IMR-90 (cell line): ENCODE measurements at regions not wholly inside any gene's neighbourhood (a gene's known extent, or its start where the extent isn't known, plus 50 kb on each side); places are given as distances from the start of the nearest gene placed in this dataset.

Experiments used
- ATAC-seq: fragments of 200-7000 bp; cut with Tn5 transposase; 2 replicates; pipeline ENCODE4 v1.9.1; 2020; ENCODE audit warnings: low read depth, mild to moderate bottlenecking, moderate library complexity
- BruUV-seq: library from RNA; stranded (reverse); fragments of 400-500 nt; replicated peaks from 2 replicates; lab custom pipeline; 2021; lab: Mats Ljungman, UMichigan
- CTCF ChIA-PET: fragments of 300-600 bp; formaldehyde crosslinking; extraction: SDS; loops from one replicate; lab custom pipeline; 2021; ENCODE audit warnings: antibody characterized with exemption; lab: Yijun Ruan, JAX
- POLR2A ChIA-PET: fragments of 300-600 bp; sonication (Branson Sonifier 250); formaldehyde crosslinking; loops from one replicate; lab custom pipeline; 2022; ENCODE audit warnings: antibody characterized with exemption; ENCODE audit not compliant: unreplicated experiment; lab: Charles Lee
- DNase-seq: peaks from one replicate; pipeline ENCODE4 v3.0.0; 2013
- H2AFZ ChIP-seq: replicated peaks from 2 replicates; pipeline ENCODE3; 2013; ENCODE audit warnings: low read length, mild to moderate bottlenecking; ENCODE audit not compliant: poor library complexity
- H2AK5ac ChIP-seq: 2 replicates; pipeline ENCODE4 v1.6.1; 2013; ENCODE audit warnings: low read depth, low read length, inconsistent platforms
- H2AK9ac ChIP-seq: replicated peaks from 2 replicates; pipeline ENCODE3; 2013; ENCODE audit warnings: mild to moderate bottlenecking, low read depth, low read length, moderate library complexity; ENCODE audit not compliant: poor library complexity
- H2BK120ac ChIP-seq: 2 replicates; pipeline ENCODE4 v1.6.1; 2013; ENCODE audit warnings: low read depth, low read length, inconsistent platforms
- H2BK15ac ChIP-seq: 3 replicates; pipeline ENCODE4 v1.6.1; 2013; ENCODE audit warnings: low read depth, low read length, inconsistent platforms
- H2BK20ac ChIP-seq: 2 replicates; pipeline ENCODE4 v1.6.1; 2013; ENCODE audit warnings: low read depth, mild to moderate bottlenecking, inconsistent platforms, low read length, moderate library complexity
- H2BK5ac ChIP-seq: 2 replicates; pipeline ENCODE4 v1.6.1; 2013; ENCODE audit warnings: mild to moderate bottlenecking, low read depth, low read length, inconsistent platforms; ENCODE audit not compliant: poor library complexity, severe bottlenecking
- H3K14ac ChIP-seq: replicated peaks from 2 replicates; pipeline ENCODE4 v1.6.1; 2013; ENCODE audit warnings: low read depth, low read length, inconsistent platforms
- H3K18ac ChIP-seq: 2 replicates; pipeline ENCODE4 v1.6.1; 2013; ENCODE audit warnings: low read depth, low read length, control low read depth
- H3K23ac ChIP-seq: 2 replicates; pipeline ENCODE4 v1.6.1; 2013; ENCODE audit warnings: low read depth, low read length, inconsistent platforms
- H3K27ac ChIP-seq: 2 replicates; pipeline ENCODE4 v1.5.1; 2013; ENCODE audit warnings: mild to moderate bottlenecking, control low read depth, low read length; ENCODE audit not compliant: insufficient read depth
- H3K27me3 ChIP-seq: 2 replicates; pipeline ENCODE4 v1.6.1; 2013; ENCODE audit warnings: low read length; ENCODE audit not compliant: control insufficient read depth, insufficient read depth
- H3K36me3 ChIP-seq: 2 replicates; pipeline ENCODE4 v1.6.1; 2013; ENCODE audit warnings: low read length, mixed read lengths; ENCODE audit not compliant: control insufficient read depth, insufficient read depth
- H3K4ac ChIP-seq: 2 replicates; pipeline ENCODE4 v1.6.1; 2013; ENCODE audit warnings: low read depth, low read length, inconsistent platforms
- H3K4me1 ChIP-seq: 2 replicates; pipeline ENCODE4 v1.6.1; 2013; ENCODE audit warnings: low read length, mixed read lengths; ENCODE audit not compliant: control insufficient read depth, insufficient read depth
- H3K4me2 ChIP-seq: 2 replicates; pipeline ENCODE4 v1.6.1; 2013; ENCODE audit warnings: low read depth, mild to moderate bottlenecking, control low read depth, low read length, moderate library complexity
- H3K4me3 ChIP-seq: 2 replicates; pipeline ENCODE4 v1.5.1; 2013; ENCODE audit warnings: low read depth, mild to moderate bottlenecking, control low read depth, low read length, moderate library complexity; ENCODE audit not compliant: insufficient read depth
- H3K56ac ChIP-seq: 2 replicates; pipeline ENCODE4 v1.6.1; 2013; ENCODE audit warnings: low read length, inconsistent platforms; ENCODE audit not compliant: insufficient read depth; ENCODE audit errors: extremely low read depth
- H3K79me1 ChIP-seq, 2 experiments: 2 replicates each; pipeline ENCODE4 v1.6.1; 2013; ENCODE audit warnings: low read length in 2 of 2, inconsistent platforms in 1 of 2, low read depth in 1 of 2
- H3K9ac ChIP-seq: 2 replicates; pipeline ENCODE4 v1.6.1; 2013; ENCODE audit warnings: low read depth, low read length, control low read depth
- H3K9me1 ChIP-seq: 2 replicates; pipeline ENCODE4 v1.6.1; 2013; ENCODE audit warnings: low read length, inconsistent platforms; ENCODE audit not compliant: insufficient read depth
- H3K9me3 ChIP-seq: 2 replicates; pipeline ENCODE4 v1.6.1; 2013; ENCODE audit warnings: low read length; ENCODE audit not compliant: control insufficient read depth, insufficient read depth
- H4K20me1 ChIP-seq: 2 replicates; pipeline ENCODE4 v1.6.1; 2013; ENCODE audit warnings: low read length, inconsistent platforms; ENCODE audit not compliant: insufficient read depth
- H4K5ac ChIP-seq: 2 replicates; pipeline ENCODE4 v1.6.1; 2013; ENCODE audit warnings: mild to moderate bottlenecking, low read depth, low read length, control low read depth
- H4K8ac ChIP-seq, 2 experiments: 2 replicates each; pipeline ENCODE4 v1.6.1; 2013; ENCODE audit warnings: low read depth in 2 of 2, low read length in 2 of 2, control low read depth in 1 of 2, inconsistent platforms in 1 of 2
- H4K91ac ChIP-seq: 2 replicates; pipeline ENCODE4 v1.6.1; 2013; ENCODE audit warnings: low read depth, low read length, inconsistent platforms; ENCODE audit not compliant: insufficient read depth
- BHLHE40 ChIP-seq: fragments of 150-350 bp; IDR thresholded peaks from 2 replicates; pipeline ENCODE4 v1.6.1; 2016; ENCODE audit warnings: mild to moderate bottlenecking, low read depth, low read length
- CEBPB ChIP-seq: IDR thresholded peaks from 2 replicates; pipeline ENCODE4 v1.6.1; 2012; ENCODE audit warnings: low read depth, low read length, improper control_type of control experiment
- CHD1 ChIP-seq: IDR thresholded peaks from 2 replicates; pipeline ENCODE4 v1.6.1; 2012; ENCODE audit warnings: low read depth, low read length, improper control_type of control experiment
- ELK1 ChIP-seq: fragments of 150-350 bp; IDR thresholded peaks from 2 replicates; pipeline ENCODE4 v1.6.1; 2016; ENCODE audit warnings: low read depth, mild to moderate bottlenecking, low read length, moderate library complexity, borderline replicate concordance
- FOS ChIP-seq: fragments of 150-350 bp; IDR thresholded peaks from 2 replicates; pipeline ENCODE4 v1.6.1; 2016; ENCODE audit warnings: low read depth, low read length
- MAFK ChIP-seq: IDR thresholded peaks from 2 replicates; pipeline ENCODE4 v1.6.1; 2012; ENCODE audit warnings: low read depth, low read length, improper control_type of control experiment
- MAZ ChIP-seq: IDR thresholded peaks from 2 replicates; pipeline ENCODE4 v1.6.1; 2012; ENCODE audit warnings: low read depth, mild to moderate bottlenecking, low read length, improper control_type of control experiment, moderate library complexity, borderline replicate concordance
- NFE2L2 ChIP-seq: fragments of 150-350 bp; IDR thresholded peaks from 2 replicates; pipeline ENCODE4 v1.6.1; 2016; ENCODE audit warnings: low read depth, mild to moderate bottlenecking, low read length
- POLR2A ChIP-seq: IDR thresholded peaks from 2 replicates; pipeline ENCODE4 v1.6.1; 2012; ENCODE audit warnings: mild to moderate bottlenecking, low read depth, low read length
- RAD21 ChIP-seq: IDR thresholded peaks from 2 replicates; pipeline ENCODE4 v1.6.1; 2012; ENCODE audit warnings: low read length, improper control_type of control experiment
- RCOR1 ChIP-seq: IDR thresholded peaks from 2 replicates; pipeline ENCODE4 v1.6.1; 2012; ENCODE audit warnings: mild to moderate bottlenecking, low read length, improper control_type of control experiment; ENCODE audit not compliant: insufficient replicate concordance
- RFX5 ChIP-seq: IDR thresholded peaks from 2 replicates; pipeline ENCODE4 v1.8.0; 2012; ENCODE audit warnings: low read depth, mild to moderate bottlenecking, low read length, moderate library complexity
- SMC3 ChIP-seq: fragments of 150-350 bp; IDR thresholded peaks from 2 replicates; pipeline ENCODE4 v1.6.1; 2016; ENCODE audit warnings: low read depth, mild to moderate bottlenecking, antibody characterized with exemption, low read length, moderate library complexity
- WGBS, 2 experiments: methylation state at CpG; one replicate each; pipeline versions ENCODE4 v1.1.5 to v1.1.7; 2013; ENCODE audit warnings: missing lambda C conversion rate in 2 of 2; ENCODE audit not compliant: insufficient read length in 1 of 2; ENCODE audit errors: extremely low coverage in 2 of 2; 5-methylcytosine and 5-hydroxymethylcytosine counted together
- dilution Hi-C: fragments of 300-500 bp; cut with HindIII; formaldehyde crosslinking; loops from one replicate; pipeline ENCODE4 v1.14.3; 2018; ENCODE audit warnings: low sequenced_read_pairs; ENCODE audit not compliant: unreplicated experiment
- in situ Hi-C: fragments of 300-500 bp; cut with MboI; formaldehyde crosslinking; loops from 3 replicates; pipeline ENCODE4 v1.14.3; 2019; ENCODE audit warnings: low sequenced_read_pairs, inconsistent platforms, mixed read lengths
- intact Hi-C: fragments of 100-400 bp; cut with micrococcal nuclease; formaldehyde crosslinking; loops from 2 replicates; pipeline ENCODE4 v1.10.0; 2022
- TF ChIP-seq, protein P1 (sequence below): fragments of 150-350 bp; IDR thresholded peaks from 2 replicates; pipeline ENCODE4 v1.6.1; 2017; ENCODE audit warnings: mild to moderate bottlenecking, antibody characterized with exemption, low read length, low read depth
- TF ChIP-seq, protein P2 (sequence below): conservative IDR thresholded peaks from 2 replicates; pipeline ENCODE4 v1.5.1; 2012; ENCODE audit warnings: mild to moderate bottlenecking, low read depth, low read length, improper control_type of control experiment

GRCh38 chr3:177470197-177470941 lies 273.1 kb upstream of the TBL1XR1 start:
- no peak overlapping the region for H4K5ac ChIP-seq
- H2BK5ac ChIP-seq, result no peak overlapping the region
- no TSS peak for BruUV-seq
- no CpG with 5 or more reads among the region's 8 CpGs for WGBS, 2 experiments
- H3K9ac ChIP-seq, result no peak overlapping the region
- dilution Hi-C loops, result no loop called here
- intact Hi-C loops, result loop anchor here (10.0 kb wide), 1 partner anchor 354 kb away; no protein-coding TSS in a partner anchor
- no peak overlapping the region for H4K8ac ChIP-seq
- H2AFZ ChIP-seq, result no peak overlapping the region
- no peaks in the 10 kb centered on the region for H3K9me3 ChIP-seq
- H3K4me1 ChIP-seq, result peaks cover 7% of the 10 kb centered on the region
- ATAC-seq (no peak), DNase-seq (peak; percentile 51)
- H2AK9ac ChIP-seq, result peak overlapping the region; percentile 28
- peak overlapping the region; percentile 13; the same call in 1 of the 2 replicates for H4K91ac ChIP-seq
- peaks cover 4% of the 10 kb centered on the region; the same call in 1 of the 2 replicates for H3K9me1 ChIP-seq
- no peaks in the 10 kb centered on the region for H3K27me3 ChIP-seq
- peak overlapping the region; percentile 60 for H3K4ac ChIP-seq
- no peak overlapping the region for H3K23ac ChIP-seq
- no peaks in the 10 kb centered on the region for H3K79me1 ChIP-seq
- 0 out of 2 replicates have a peak overlapping the region, but pooled peaks have one; percentile 2 for H3K14ac ChIP-seq
- ChIA-PET POLR2A (no interaction called here), CTCF (interaction anchor here (1.3 kb wide), 1 partner anchor 120 kb away, joined by 4 read pairs; no protein-coding TSS in a partner anchor)
- peak overlapping the region; percentile 68; the same call in 1 of the 2 replicates for H2BK20ac ChIP-seq
- H3K4me3 ChIP-seq, result no peak overlapping the region
- no peak overlapping the region for H3K18ac ChIP-seq
- no peak overlapping the region for H3K27ac ChIP-seq
- H4K20me1 ChIP-seq, result no peaks in the 10 kb centered on the region
- in situ Hi-C loops, result no loop called here
- no peak overlapping the region for H3K56ac ChIP-seq
- H2BK15ac ChIP-seq, result peak overlapping the region; percentile 50; the same call in 2 of the 3 replicates
- H2AK5ac ChIP-seq, result peak overlapping the region; percentile 48; the same call in 1 of the 2 replicates
- peak overlapping the region; percentile 60 for H2BK120ac ChIP-seq
- H3K4me2 ChIP-seq, result no peak overlapping the region
- H3K36me3 ChIP-seq, result no peaks in the 10 kb centered on the region
- TF ChIP-seq RCOR1 (no peak), NFE2L2 (no peak), ELK1 (no peak), RFX5 (no peak), POLR2A (no peak), BHLHE40 (no peak), CEBPB (no peak), CHD1 (no peak), MAZ (no peak), FOS (no peak), SMC3 (no peak), RAD21 (no peak), MAFK (no peak)
- TF ChIP-seq, protein P1, sequence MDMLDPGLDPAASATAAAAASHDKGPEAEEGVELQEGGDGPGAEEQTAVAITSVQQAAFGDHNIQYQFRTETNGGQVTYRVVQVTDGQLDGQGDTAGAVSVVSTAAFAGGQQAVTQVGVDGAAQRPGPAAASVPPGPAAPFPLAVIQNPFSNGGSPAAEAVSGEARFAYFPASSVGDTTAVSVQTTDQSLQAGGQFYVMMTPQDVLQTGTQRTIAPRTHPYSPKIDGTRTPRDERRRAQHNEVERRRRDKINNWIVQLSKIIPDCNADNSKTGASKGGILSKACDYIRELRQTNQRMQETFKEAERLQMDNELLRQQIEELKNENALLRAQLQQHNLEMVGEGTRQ, result no peak
- TF ChIP-seq, protein P2, sequence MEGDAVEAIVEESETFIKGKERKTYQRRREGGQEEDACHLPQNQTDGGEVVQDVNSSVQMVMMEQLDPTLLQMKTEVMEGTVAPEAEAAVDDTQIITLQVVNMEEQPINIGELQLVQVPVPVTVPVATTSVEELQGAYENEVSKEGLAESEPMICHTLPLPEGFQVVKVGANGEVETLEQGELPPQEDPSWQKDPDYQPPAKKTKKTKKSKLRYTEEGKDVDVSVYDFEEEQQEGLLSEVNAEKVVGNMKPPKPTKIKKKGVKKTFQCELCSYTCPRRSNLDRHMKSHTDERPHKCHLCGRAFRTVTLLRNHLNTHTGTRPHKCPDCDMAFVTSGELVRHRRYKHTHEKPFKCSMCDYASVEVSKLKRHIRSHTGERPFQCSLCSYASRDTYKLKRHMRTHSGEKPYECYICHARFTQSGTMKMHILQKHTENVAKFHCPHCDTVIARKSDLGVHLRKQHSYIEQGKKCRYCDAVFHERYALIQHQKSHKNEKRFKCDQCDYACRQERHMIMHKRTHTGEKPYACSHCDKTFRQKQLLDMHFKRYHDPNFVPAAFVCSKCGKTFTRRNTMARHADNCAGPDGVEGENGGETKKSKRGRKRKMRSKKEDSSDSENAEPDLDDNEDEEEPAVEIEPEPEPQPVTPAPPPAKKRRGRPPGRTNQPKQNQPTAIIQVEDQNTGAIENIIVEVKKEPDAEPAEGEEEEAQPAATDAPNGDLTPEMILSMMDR, result no peak
